Endothelial cell of hepatic sinusoid (primary cell): ENCODE measurements at regions not wholly inside any gene's neighbourhood (a gene's known extent, or its start where the extent isn't known, plus 50 kb on each side); places are given as distances from the start of the nearest gene placed in this dataset.

Source experiments
- in situ Hi-C: cut with HindIII; loops from 2 replicates; pipeline ENCODE4 v1.10.0; 2017; ENCODE audit warnings: low sequenced_read_pairs

- in situ Hi-C loops, result no loop called here
Measured at GRCh38 chr18:38025433-38026038, 459.9 kb upstream of the CELF4 start.

GRCh38 chr18:38023871-38024270 is 458.3 kb upstream of the CELF4 start:
- in situ Hi-C loops, result no loop called here

- in situ Hi-C loops, result no loop called here
Measured at GRCh38 chr18:38022234-38022633, 456.6 kb upstream of the CELF4 start.

GRCh38 chr18:38019292-38019691 is 453.7 kb upstream of the CELF4 start:
- in situ Hi-C loops, result no loop called here

GRCh38 chr18:38010971-38011857 is 445.6 kb upstream of the CELF4 start:
- in situ Hi-C loops, result no loop called here

- in situ Hi-C loops, result no loop called here
Measured at GRCh38 chr18:38010037-38010436, 444.4 kb upstream of the CELF4 start.

- in situ Hi-C loops, result no loop called here
Measured at GRCh38 chr18:38009320-38009719, 443.7 kb upstream of the CELF4 start.

- in situ Hi-C loops, result no loop called here
Measured at GRCh38 chr18:38007676-38008330, 442.2 kb upstream of the CELF4 start.

- in situ Hi-C loops, result no loop called here
Measured at GRCh38 chr18:38007026-38007425, 441.4 kb upstream of the CELF4 start.

GRCh38 chr18:38006541-38006940 is 440.9 kb upstream of the CELF4 start:
- in situ Hi-C loops, result no loop called here

GRCh38 chr18:37997695-37998094 is 432.1 kb upstream of the CELF4 start:
- in situ Hi-C loops, result no loop called here

GRCh38 chr18:37987901-37988300 is 422.3 kb upstream of the CELF4 start:
- in situ Hi-C loops, result no loop called here

GRCh38 chr18:37986665-37987064 is 421.1 kb upstream of the CELF4 start:
- in situ Hi-C loops, result no loop called here

- in situ Hi-C loops, result no loop called here
Measured at GRCh38 chr18:37985126-37985525, 419.5 kb upstream of the CELF4 start.

- in situ Hi-C loops, result no loop called here
Measured at GRCh38 chr18:37980556-37980955, 415.0 kb upstream of the CELF4 start.

- in situ Hi-C loops, result no loop called here
Measured at GRCh38 chr18:37975446-37975845, 409.8 kb upstream of the CELF4 start.

GRCh38 chr18:37967261-37967660 is 401.7 kb upstream of the CELF4 start:
- in situ Hi-C loops, result no loop called here

- in situ Hi-C loops, result no loop called here
Measured at GRCh38 chr18:37965572-37965970, 400.0 kb upstream of the CELF4 start.

- in situ Hi-C loops, result no loop called here
Measured at GRCh38 chr18:37964885-37965571, 399.4 kb upstream of the CELF4 start.

GRCh38 chr18:37963837-37964236 is 398.2 kb upstream of the CELF4 start:
- in situ Hi-C loops, result no loop called here

- in situ Hi-C loops, result no loop called here
Measured at GRCh38 chr18:37962316-37962966, 396.8 kb upstream of the CELF4 start.
